Esophagus muscularis mucosa (tissue), 3 donors: ENCODE measurements at regions not wholly inside any gene's neighbourhood (a gene's known extent, or its start where the extent isn't known, plus 50 kb on each side); places are given as distances from the start of the nearest gene placed in this dataset.

ENCODE experiments used
- CTCF ChIP-seq, 3 experiments: fragments of 200-600 bp in 2 of 3; fragments of 450-650 bp in 1 of 3; sonication (generic) in 2 of 3; IDR thresholded peaks; one replicate each; pipeline ENCODE4 v1.5.1; 2017 to 2019; ENCODE audit warnings: antibody characterized with exemption in 3 of 3, mild to moderate bottlenecking in 2 of 3, moderate library complexity in 1 of 3
- POLR2A ChIP-seq: fragments of 450-650 bp; IDR thresholded peaks from one replicate; pipeline ENCODE4 v1.6.1; 2017; ENCODE audit warnings: antibody characterized with exemption, moderate library complexity, mild to moderate bottlenecking, low read depth

GRCh38 chr1:112253366-112253765, 142.6 kb upstream of the CTTNBP2NL start:
- TF ChIP-seq CTCF (IDR thresholded peaks at IDR 0.05) (no peak), POLR2A (no peak)
